ENCODE measurements at regions not wholly inside any gene's neighbourhood (a gene's known extent, or its start where the extent isn't known, plus 50 kb on each side); places are given as distances from the start of the nearest gene placed in this dataset.
A peak's percentile ranks its signal among the peaks of the same experiment; 100 is the strongest.
"Not testable (repeated sequence)": the region's sequence is repeated elsewhere in the genome, so short reads cannot be mapped to it uniquely, and the experiment has no call there.

GRCh38 chr1:170426596-170426995 lies 105.4 kb upstream of the GORAB start:
- DNase-seq (ENCODE audit: low read depth): no peak
- TF ChIP-seq, protein P1, sequence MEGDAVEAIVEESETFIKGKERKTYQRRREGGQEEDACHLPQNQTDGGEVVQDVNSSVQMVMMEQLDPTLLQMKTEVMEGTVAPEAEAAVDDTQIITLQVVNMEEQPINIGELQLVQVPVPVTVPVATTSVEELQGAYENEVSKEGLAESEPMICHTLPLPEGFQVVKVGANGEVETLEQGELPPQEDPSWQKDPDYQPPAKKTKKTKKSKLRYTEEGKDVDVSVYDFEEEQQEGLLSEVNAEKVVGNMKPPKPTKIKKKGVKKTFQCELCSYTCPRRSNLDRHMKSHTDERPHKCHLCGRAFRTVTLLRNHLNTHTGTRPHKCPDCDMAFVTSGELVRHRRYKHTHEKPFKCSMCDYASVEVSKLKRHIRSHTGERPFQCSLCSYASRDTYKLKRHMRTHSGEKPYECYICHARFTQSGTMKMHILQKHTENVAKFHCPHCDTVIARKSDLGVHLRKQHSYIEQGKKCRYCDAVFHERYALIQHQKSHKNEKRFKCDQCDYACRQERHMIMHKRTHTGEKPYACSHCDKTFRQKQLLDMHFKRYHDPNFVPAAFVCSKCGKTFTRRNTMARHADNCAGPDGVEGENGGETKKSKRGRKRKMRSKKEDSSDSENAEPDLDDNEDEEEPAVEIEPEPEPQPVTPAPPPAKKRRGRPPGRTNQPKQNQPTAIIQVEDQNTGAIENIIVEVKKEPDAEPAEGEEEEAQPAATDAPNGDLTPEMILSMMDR (conservative IDR thresholded peaks at IDR 0.05; ENCODE audit: low read length): no peak
- H3K4me3 ChIP-seq (ENCODE audit: low read length): no peak overlapping the region

DNA sequence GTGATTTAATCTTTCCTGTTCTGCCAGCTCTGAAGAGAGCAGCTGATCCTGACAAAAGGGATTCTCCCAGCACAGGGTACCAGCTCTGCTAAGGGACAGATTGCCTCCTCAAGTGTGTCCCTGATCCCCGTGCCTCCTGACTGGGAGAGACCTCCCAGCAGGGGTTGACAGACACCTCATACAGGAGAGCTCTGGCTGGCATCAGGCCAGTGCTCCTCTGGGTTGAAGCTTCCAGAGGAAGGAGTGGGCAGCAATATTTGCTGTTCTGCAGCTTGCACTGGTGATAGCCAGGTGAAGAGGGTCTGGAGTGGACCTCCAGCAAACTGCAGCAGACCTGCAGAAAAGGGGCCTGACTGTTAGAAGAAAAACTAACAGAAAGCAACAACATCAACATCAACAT lies 105.0 kb upstream of the GORAB start:
- DNase-seq (ENCODE audit: low read depth); H3K4me3 ChIP-seq (ENCODE audit: low read length): not testable (repeated sequence)

DNA sequence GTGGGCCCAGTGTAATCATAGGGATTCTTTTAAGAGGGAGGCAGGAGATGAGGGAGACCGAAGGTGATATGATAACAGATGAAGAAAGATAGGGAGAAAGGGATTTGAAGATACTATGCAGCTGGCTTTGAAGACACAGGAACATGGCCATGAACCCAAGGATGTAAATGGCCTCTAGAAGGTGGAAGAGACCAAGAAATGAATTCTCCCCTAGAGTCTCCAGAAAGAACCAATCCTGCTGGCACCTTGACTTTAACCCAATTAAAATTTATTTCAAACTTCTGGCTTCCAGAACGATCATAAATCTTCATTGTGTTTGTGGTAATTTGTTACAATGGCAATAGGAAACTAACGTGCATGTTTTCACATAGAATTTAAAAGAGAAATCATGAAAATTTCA lies 95.0 kb upstream of the GORAB start:
- H3K4me3 ChIP-seq (ENCODE audit: low read length): no peak overlapping the region
- no peak for DNase-seq (ENCODE audit: low read depth)
- TF ChIP-seq, protein P1 (conservative IDR thresholded peaks at IDR 0.05; ENCODE audit: low read length): no peak

GRCh38 chr1:170445096-170445495 lies 86.9 kb upstream of the GORAB start:
- H3K4me3 ChIP-seq (ENCODE audit: low read length): no peak overlapping the region
- TF ChIP-seq, protein P1 (conservative IDR thresholded peaks at IDR 0.05; ENCODE audit: low read length): no peak
- peak; percentile 91 for DNase-seq (ENCODE audit: low read depth)

DNA sequence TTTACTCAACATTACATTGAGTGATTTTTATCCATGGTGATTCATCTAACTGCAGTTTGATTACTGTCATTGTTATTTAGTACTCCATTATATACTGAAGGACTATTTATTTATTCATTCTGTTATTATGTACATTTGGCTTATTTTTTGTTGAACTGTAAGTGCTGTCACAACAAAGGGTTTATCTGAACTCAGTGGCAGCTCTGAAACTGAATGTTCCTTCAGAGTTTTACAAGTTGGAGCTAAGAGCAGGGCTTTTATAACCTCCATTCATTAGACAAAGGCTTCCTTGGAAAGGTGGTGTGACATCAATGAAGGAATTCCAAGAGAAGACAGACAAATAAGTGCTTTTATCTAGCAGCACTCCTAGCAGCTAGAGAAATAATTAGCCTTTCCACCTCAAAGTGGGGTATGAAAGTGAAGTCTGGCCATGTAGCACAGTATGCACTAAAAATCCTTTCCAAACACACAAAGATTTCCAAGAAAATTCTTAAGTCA lies 83.3 kb upstream of the GORAB start:
- TF ChIP-seq, protein P1 (conservative IDR thresholded peaks at IDR 0.05; ENCODE audit: low read length): no peak
- H3K4me3 ChIP-seq (ENCODE audit: low read length): no peak overlapping the region
- DNase-seq (ENCODE audit: low read depth): no peak

DNA sequence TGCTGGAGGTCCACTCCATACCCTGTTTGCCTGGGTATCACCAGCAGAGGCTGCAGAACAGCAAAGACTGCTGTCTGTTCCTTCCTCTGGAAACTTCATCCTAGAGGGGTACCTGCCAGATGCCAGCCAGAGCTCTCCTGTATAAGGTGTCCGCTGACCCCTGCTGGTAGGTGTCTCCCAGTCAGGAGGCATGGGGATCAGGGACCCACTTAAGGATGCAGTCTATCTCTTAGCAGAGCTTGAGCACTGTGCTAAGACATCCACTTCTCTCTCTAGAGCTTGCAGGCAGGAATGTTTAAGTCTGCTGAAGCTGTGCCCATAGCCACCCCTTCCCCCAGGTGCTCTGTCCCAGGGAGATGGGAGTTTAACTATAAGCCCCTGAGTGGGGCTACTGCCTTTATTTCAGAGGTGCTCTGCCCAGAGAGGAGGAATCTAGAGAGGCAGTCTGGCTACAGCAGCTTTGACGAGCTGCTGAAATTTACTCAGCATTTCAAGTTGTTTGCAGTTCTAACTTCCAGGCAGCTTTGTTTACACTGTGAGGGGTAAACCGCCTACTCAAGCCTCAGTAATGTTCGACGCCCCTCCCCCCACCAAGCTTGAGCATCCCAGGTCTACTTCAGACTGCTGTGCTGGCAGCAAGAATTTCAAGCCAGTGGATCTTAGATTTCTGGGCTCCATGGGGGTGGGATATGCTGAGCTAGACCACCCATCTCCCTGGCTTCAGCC lies 74.5 kb upstream of the GORAB start:
- not testable (repeated sequence) for DNase-seq (ENCODE audit: low read depth)

GRCh38 chr1:170460001-170460400 lies 72.0 kb upstream of the GORAB start:
- H3K4me3 ChIP-seq (ENCODE audit: low read length): no peak overlapping the region
- DNase-seq (ENCODE audit: low read depth): no peak
- TF ChIP-seq, protein P1 (conservative IDR thresholded peaks at IDR 0.05; ENCODE audit: low read length): no peak

More for the DNA sequence above, 74.5 kb upstream of the GORAB start:
- not testable (repeated sequence) for H3K4me3 ChIP-seq (ENCODE audit: low read length)

DNA sequence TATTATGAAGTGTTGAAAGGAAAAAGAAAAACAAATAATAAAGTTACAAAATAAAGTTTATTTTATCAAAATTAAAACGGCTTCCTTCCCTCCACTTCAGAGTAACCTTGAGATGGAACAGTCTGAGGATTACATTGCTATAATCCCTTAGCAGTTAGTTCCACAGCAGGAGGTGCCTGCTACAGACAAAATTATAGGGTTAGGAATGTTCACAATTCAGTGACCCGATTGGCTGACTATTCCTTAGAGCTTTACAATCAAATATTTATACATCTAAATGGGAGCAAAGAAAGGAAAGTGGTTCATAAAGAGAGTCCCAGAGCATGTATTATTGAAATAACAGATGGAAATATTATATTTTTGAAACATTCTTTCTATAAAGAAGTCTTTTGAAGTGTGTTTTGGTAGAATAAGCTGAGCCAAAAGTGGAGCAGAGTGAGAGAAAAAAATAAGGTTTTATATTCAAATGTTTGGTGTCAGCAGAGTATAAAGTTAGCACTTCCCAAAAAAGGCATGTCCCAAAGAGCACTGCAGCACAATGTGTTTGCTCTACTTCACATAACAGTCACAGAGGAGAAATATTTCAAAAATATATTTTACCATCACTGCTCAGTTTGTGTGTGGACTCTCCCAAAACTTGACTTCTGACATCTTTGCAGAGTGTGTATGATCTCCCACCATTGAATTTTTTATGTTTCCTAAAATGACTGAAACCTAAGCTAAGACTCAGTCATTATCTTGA lies 71.4 kb upstream of the GORAB start:
- TF ChIP-seq, protein P1 (conservative IDR thresholded peaks at IDR 0.05; ENCODE audit: low read length): no peak
- no peak overlapping the region for H3K4me3 ChIP-seq (ENCODE audit: low read length)
- no peak for DNase-seq (ENCODE audit: low read depth)
